Astrocyte (in vitro differentiated cells and primary cell): ENCODE measurements at regions not wholly inside any gene's neighbourhood (a gene's known extent, or its start where the extent isn't known, plus 50 kb on each side); places are given as distances from the start of the nearest gene placed in this dataset.

Experiments used
- CTCF ChIP-seq: IDR thresholded peaks from 2 replicates; pipeline ENCODE4 v1.5.1; 2011; ENCODE audit warnings: low read depth, mild to moderate bottlenecking, inconsistent platforms, low read length, moderate library complexity; ENCODE audit not compliant: insufficient read depth
- EZH2 ChIP-seq: IDR thresholded peaks from 2 replicates; pipeline ENCODE4 v1.6.1; 2012; ENCODE audit warnings: mild to moderate bottlenecking, low read length, inconsistent platforms; ENCODE audit not compliant: insufficient read depth

- TF ChIP-seq CTCF: no peak
- no peak for TF ChIP-seq EZH2
Measured at GRCh38 chr10:30247704-30248103, 101.4 kb downstream of the MTPAP start.
